Sigmoid colon (tissue), 4 donors: ENCODE measurements at regions not wholly inside any gene's neighbourhood (a gene's known extent, or its start where the extent isn't known, plus 50 kb on each side); places are given as distances from the start of the nearest gene placed in this dataset.

ENCODE experiments used
- CTCF ChIP-seq, 4 experiments: fragments of 450-650 bp in 3 of 4; fragments of 200-600 bp in 1 of 4; IDR thresholded peaks; one replicate each; pipeline ENCODE4 v1.5.1; 2016 to 2019; ENCODE audit warnings: antibody characterized with exemption in 4 of 4, mild to moderate bottlenecking in 3 of 4, moderate library complexity in 2 of 4
- POLR2AphosphoS5 ChIP-seq, 4 donors: sonication (generic); formaldehyde crosslinking; IDR thresholded peaks; one replicate each; pipeline ENCODE4 v1.6.1; 2017; ENCODE audit warnings: antibody characterized with exemption in 4 of 4

GRCh38 chr3:41144631-41145030 lies 54.7 kb upstream of the CTNNB1 start:
- no peak for TF ChIP-seq POLR2AphosphoS5 (IDR thresholded peaks at IDR 0.05)
- TF ChIP-seq CTCF (IDR thresholded peaks at IDR 0.05), result no peak
